ENCODE measurements at regions not wholly inside any gene's neighbourhood (a gene's known extent, or its start where the extent isn't known, plus 50 kb on each side); places are given as distances from the start of the nearest gene placed in this dataset.

DNA sequence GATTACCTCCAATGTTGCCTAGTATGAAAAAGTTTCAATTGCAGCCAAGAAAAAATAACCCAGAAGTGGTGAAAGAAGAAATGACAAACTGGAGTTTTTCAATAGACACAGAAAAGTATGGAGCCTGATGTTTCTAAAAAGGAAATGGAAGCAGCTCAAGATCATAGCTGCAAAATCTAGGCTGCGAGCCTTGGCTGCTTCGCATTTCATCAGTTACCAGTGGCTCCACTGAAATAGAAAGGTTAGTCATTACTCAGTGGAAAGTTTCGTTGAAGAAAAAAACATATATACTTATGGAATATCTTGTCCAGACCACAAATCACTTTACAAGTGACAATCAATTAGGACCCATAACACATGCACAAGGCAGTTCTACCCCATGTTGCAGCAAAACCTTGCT is 206.8 kb upstream of the SOX9 start:
- Histone ChIP-seq H3K9me3 (ENCODE audit: control insufficient read depth in 4 of 4, low read length in 3 of 4) (no peaks in the 10 kb centered on the region), H3K4me1 (ENCODE audit: control insufficient read depth in 4 of 4, insufficient read depth in 4 of 4, low read length in 3 of 4) (no peaks in the 10 kb centered on the region), H3K27me3 (ENCODE audit: control insufficient read depth in 4 of 4, insufficient read depth in 4 of 4, low read length in 3 of 4) (peaks cover 0 to 3% (median 0%) of the 10 kb centered on the region in 4 donors), H3K4me3 (ENCODE audit: low read depth in 1 of 3, low read length in 3 of 3) (no peak overlapping the region), H3K9ac (ENCODE audit: low read depth in 1 of 2, low read length in 2 of 2) (no peak overlapping the region), H3K27ac (ENCODE audit: low read depth in 1 of 2, low read length in 2 of 2) (no peak overlapping the region), H3K36me3 (ENCODE audit: control insufficient read depth in 4 of 4, insufficient read depth in 3 of 4, low read depth in 1 of 4, low read length in 3 of 4) (no peaks in the 10 kb centered on the region)
- TF ChIP-seq, protein P1, sequence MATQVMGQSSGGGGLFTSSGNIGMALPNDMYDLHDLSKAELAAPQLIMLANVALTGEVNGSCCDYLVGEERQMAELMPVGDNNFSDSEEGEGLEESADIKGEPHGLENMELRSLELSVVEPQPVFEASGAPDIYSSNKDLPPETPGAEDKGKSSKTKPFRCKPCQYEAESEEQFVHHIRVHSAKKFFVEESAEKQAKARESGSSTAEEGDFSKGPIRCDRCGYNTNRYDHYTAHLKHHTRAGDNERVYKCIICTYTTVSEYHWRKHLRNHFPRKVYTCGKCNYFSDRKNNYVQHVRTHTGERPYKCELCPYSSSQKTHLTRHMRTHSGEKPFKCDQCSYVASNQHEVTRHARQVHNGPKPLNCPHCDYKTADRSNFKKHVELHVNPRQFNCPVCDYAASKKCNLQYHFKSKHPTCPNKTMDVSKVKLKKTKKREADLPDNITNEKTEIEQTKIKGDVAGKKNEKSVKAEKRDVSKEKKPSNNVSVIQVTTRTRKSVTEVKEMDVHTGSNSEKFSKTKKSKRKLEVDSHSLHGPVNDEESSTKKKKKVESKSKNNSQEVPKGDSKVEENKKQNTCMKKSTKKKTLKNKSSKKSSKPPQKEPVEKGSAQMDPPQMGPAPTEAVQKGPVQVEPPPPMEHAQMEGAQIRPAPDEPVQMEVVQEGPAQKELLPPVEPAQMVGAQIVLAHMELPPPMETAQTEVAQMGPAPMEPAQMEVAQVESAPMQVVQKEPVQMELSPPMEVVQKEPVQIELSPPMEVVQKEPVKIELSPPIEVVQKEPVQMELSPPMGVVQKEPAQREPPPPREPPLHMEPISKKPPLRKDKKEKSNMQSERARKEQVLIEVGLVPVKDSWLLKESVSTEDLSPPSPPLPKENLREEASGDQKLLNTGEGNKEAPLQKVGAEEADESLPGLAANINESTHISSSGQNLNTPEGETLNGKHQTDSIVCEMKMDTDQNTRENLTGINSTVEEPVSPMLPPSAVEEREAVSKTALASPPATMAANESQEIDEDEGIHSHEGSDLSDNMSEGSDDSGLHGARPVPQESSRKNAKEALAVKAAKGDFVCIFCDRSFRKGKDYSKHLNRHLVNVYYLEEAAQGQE (IDR thresholded peaks at IDR 0.05): no peak
- TF ChIP-seq CTCF (IDR thresholded peaks at IDR 0.05; ENCODE audit: low read depth, low read length, missing input control) (no peak), FOXA1 (IDR thresholded peaks at IDR 0.05) (no peak), HNF4G (IDR thresholded peaks at IDR 0.05) (no peak), FOXA2 (IDR thresholded peaks at IDR 0.05) (no peak), HNF4A (conservative IDR thresholded peaks at IDR 0.05) (no peak), RAD21 (IDR thresholded peaks at IDR 0.05) (no peak), YY1 (IDR thresholded peaks at IDR 0.05) (no peak), JUND (IDR thresholded peaks at IDR 0.05) (no peak)
- WGBS: 83% methylated on average over 3 of the region's 3 CpGs
- no peak for DNase-seq (ENCODE audit: low spot score)

DNA sequence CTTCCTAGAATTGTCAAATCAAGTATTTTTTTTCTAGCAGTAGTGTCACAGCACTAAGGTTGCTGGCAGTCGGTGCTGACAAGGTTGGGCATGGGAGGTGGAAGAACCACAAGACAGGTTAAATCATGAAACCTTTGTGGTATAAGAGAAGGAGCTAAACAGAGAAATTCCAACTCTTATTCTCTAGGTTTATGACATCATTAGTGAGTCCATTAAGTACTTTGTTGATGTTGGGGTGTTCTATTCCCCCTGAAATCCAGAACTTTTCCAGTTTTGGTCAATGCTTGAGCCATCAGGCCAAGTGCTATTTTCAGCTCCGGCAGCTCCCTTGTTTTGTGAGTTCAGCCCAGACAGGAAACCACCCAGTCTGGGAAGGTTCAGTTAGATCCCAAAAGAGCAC is 206.0 kb upstream of the SOX9 start:
- Histone ChIP-seq H3K9me3 (ENCODE audit: control insufficient read depth in 4 of 4, low read length in 3 of 4) (no peaks in the 10 kb centered on the region), H3K4me1 (ENCODE audit: control insufficient read depth in 4 of 4, insufficient read depth in 4 of 4, low read length in 3 of 4) (no peaks in the 10 kb centered on the region), H3K4me3 (ENCODE audit: low read depth in 1 of 3, low read length in 3 of 3) (no peak overlapping the region), H3K27ac (ENCODE audit: low read depth in 1 of 2, low read length in 2 of 2) (no peak overlapping the region), H3K36me3 (ENCODE audit: control insufficient read depth in 4 of 4, insufficient read depth in 3 of 4, low read depth in 1 of 4, low read length in 3 of 4) (no peaks in the 10 kb centered on the region), H3K27me3 (ENCODE audit: control insufficient read depth in 4 of 4, insufficient read depth in 4 of 4, low read length in 3 of 4) (peaks cover 0 to 3% (median 0%) of the 10 kb centered on the region in 4 donors), H3K9ac (ENCODE audit: low read depth in 1 of 2, low read length in 2 of 2) (no peak overlapping the region)
- whole genome bisulfite sequencing: 90% methylated on average over 2 of the region's 2 CpGs
- TF ChIP-seq HNF4A (conservative IDR thresholded peaks at IDR 0.05) (no peak), NR2F2 (IDR thresholded peaks at IDR 0.05) (no peak), RXRA (IDR thresholded peaks at IDR 0.05) (no peak)
- TF ChIP-seq, protein P2, sequence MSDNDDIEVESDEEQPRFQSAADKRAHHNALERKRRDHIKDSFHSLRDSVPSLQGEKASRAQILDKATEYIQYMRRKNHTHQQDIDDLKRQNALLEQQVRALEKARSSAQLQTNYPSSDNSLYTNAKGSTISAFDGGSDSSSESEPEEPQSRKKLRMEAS (IDR thresholded peaks at IDR 0.05): no peak
- no peak for DNase-seq (ENCODE audit: low spot score)

DNA sequence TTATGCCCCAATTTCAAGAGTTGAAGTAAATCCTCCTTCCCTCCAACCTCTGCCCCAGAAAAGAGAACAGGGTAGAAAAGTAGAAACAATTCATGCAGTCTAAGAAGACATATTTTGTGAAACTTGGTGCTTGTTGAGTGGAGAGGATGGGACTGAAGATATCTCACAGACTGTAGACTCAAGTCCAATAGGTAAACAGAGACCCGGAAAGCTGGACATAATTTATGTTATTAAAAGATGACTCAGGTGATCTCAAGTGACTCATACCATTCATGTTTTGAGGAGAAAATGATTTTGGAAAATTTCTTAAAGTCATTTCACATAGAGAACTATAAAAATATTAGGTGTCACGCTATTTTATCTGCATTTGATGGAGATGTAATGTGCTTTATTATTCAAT is 203.1 kb upstream of the SOX9 start:
- no peaks in the 10 kb centered on the region for H3K9me3 ChIP-seq (ENCODE audit: control insufficient read depth in 4 of 4, low read length in 3 of 4)
- H3K9ac ChIP-seq (ENCODE audit: low read depth in 1 of 2, low read length in 2 of 2): no peak overlapping the region
- H3K27ac ChIP-seq (ENCODE audit: low read depth in 1 of 2, low read length in 2 of 2): no peak overlapping the region
- WGBS: 80% methylated on average over 2 of the region's 2 CpGs
- no peak overlapping the region for H3K4me3 ChIP-seq (ENCODE audit: low read depth in 1 of 3, low read length in 3 of 3)
- H3K4me1 ChIP-seq (ENCODE audit: control insufficient read depth in 4 of 4, insufficient read depth in 4 of 4, low read length in 3 of 4): no peaks in the 10 kb centered on the region
- DNase-seq (ENCODE audit: low spot score): no peak
- TF ChIP-seq TAF1 (conservative IDR thresholded peaks at IDR 0.05) (no peak), YY1 (IDR thresholded peaks at IDR 0.05) (no peak), GABPA (IDR thresholded peaks at IDR 0.05 in 1 of 2, conservative IDR thresholded peaks at IDR 0.05 in 1 of 2) (no peak), SP1 (IDR thresholded peaks at IDR 0.05) (no peak), FOXA1 (IDR thresholded peaks at IDR 0.05) (no peak), NR2F2 (IDR thresholded peaks at IDR 0.05) (no peak), RAD21 (IDR thresholded peaks at IDR 0.05) (no peak), EGR1 (IDR thresholded peaks at IDR 0.05; ENCODE audit: low read depth in 2 of 2) (no peak), CTCF (IDR thresholded peaks at IDR 0.05; ENCODE audit: low read depth, low read length, missing input control) (no peak)
- TF ChIP-seq, protein P1 (IDR thresholded peaks at IDR 0.05): no peak
- TF ChIP-seq, protein P2 (IDR thresholded peaks at IDR 0.05): no peak
- no peaks in the 10 kb centered on the region for H3K27me3 ChIP-seq (ENCODE audit: control insufficient read depth in 4 of 4, insufficient read depth in 4 of 4, low read length in 3 of 4)
- H3K36me3 ChIP-seq (ENCODE audit: control insufficient read depth in 4 of 4, insufficient read depth in 3 of 4, low read depth in 1 of 4, low read length in 3 of 4): no peaks in the 10 kb centered on the region

Data from liver (tissue), 8 donors.